GM21717 (cell line): ENCODE measurements at regions not wholly inside any gene's neighbourhood (a gene's known extent, or its start where the extent isn't known, plus 50 kb on each side); places are given as distances from the start of the nearest gene placed in this dataset.
A peak's percentile ranks its signal among the peaks of the same experiment; 100 is the strongest.
"Not testable (repeated sequence)": the region's sequence is repeated elsewhere in the genome, so short reads cannot be mapped to it uniquely, and the experiment has no call there.

Experiments
- ATAC-seq: cut with Tn5 transposase; IDR thresholded peaks from one replicate; pipeline ENCODE4 v1.9.1; 2021; ENCODE audit warnings: mild to moderate bottlenecking, moderate library complexity; ENCODE audit not compliant: unreplicated experiment

DNA sequence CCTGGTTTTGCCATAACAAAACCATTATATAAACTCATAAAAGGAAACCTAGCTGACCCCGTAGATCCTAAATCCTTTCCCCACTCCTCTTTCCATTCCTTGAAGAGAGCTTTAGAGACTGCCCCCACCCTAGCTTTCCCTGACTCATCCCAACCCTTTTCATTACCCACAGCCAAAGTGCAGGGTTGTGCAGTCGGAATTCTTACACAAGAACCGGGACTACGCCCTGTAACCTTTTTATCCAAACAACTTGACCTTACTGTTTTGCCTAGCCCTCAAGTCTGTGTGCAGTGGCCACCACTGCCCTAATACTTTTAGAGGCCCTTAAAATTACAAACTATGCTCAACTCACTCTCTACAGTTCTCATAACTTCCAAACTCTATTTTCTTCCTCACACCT, 116.0 kb upstream of the PTPN13 start:
- not testable (repeated sequence) for ATAC-seq

DNA sequence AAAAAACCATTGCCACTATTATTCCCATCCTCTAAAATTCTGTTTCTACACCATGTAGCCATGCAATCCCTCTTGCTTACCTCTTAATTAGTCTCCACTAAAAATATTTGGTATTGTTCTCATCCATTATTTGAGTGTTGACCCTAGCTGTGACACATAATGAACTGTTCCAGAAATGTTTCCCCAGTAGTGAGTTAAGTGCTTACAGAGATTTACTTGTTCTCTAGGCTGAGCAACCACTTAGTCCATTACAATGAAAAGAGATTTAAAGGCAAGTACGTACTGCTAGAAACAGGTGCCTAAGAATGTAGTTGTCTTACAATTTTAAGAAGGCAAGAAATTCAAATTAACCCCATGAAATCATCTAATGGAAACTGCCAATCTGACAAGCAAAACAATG, 112.7 kb upstream of the PTPN13 start:
- no peak for ATAC-seq

DNA sequence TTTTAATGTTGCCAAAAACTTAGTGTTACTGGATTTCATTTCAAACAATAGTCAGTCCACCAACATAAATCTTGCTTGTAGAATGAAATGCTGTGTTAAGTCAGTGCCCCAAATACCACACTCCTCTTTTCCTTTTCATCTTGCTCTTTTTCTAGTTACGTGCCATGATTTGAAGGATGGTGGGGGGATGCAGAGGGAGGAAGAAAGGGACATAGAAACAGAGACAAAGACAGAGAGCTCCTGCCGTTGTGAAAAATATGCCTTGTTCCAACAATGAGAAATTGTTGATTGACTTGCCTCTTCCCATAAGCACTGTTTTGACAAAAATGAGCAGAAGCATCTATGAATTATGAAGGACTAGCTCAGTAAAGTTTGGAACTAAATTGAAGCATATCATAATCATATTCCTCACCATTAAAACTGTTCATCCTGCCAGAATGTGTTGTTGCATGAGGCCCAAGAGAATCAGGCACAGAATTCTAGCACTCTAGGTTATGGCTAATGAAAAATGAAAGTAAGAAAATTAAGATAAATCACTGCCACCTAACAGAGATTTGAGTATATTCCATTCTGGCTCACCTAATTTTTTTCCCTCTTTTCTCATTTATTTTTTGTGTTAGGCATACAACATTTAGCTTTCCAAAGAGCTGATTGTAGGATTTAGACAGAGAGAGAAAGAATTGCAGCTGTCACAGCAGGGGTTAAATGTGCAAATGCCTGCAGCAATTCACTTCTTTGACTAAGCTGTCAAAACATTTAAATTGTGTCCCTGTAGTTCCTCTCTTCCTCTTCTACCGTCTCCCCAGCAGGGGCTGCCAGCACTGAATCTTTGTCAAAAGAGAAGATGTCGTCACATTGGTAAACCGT, 111.6 kb upstream of the PTPN13 start:
- no peak for ATAC-seq

DNA sequence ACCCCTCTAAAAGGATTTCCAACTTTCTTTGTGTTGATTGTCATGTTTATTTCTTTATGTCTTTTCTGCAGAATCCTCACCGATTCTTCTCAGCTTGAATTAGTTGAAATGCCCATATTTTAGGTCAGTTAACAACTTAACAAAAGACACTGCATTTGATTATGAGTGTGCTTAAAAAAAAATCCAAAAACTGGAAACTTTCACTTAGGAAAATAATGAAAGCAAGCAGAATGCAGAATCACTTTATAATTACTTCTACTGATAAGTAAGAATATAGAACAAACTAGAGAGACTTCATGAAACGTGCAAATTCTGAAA, 111.0 kb upstream of the PTPN13 start:
- no peak for ATAC-seq

GRCh38 chr4:86483773-86484172, 110.3 kb upstream of the PTPN13 start:
- no peak for ATAC-seq

GRCh38 chr4:86484241-86484640, 109.9 kb upstream of the PTPN13 start:
- ATAC-seq, result no peak

GRCh38 chr4:86487738-86488348, 106.3 kb upstream of the PTPN13 start:
- ATAC-seq, result no peak

- ATAC-seq, result no peak
Observed at GRCh38 chr4:86493460-86493859, 100.7 kb upstream of the PTPN13 start.

- no peak for ATAC-seq
Observed at GRCh38 chr4:86496094-86497080, 97.7 kb upstream of the PTPN13 start.

DNA sequence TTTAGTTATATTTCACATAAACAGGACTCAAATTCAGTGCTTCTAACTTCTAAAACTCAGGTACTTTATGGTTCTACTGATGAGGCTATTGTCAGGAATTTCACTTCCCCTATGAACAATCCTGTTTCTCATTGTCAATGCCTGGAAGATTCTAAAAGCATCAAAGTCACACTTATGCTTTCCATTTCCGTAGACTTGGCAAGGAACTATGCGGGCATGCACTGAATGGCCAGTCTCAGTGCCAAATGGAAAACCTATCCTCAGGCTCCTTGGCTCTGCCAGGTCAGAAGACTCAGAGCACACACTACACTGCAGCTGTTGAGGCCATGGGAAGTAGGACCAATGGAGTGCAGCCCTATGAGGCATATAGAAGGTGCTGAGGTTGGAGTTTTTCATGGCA, 97.0 kb upstream of the PTPN13 start:
- no peak for ATAC-seq

DNA sequence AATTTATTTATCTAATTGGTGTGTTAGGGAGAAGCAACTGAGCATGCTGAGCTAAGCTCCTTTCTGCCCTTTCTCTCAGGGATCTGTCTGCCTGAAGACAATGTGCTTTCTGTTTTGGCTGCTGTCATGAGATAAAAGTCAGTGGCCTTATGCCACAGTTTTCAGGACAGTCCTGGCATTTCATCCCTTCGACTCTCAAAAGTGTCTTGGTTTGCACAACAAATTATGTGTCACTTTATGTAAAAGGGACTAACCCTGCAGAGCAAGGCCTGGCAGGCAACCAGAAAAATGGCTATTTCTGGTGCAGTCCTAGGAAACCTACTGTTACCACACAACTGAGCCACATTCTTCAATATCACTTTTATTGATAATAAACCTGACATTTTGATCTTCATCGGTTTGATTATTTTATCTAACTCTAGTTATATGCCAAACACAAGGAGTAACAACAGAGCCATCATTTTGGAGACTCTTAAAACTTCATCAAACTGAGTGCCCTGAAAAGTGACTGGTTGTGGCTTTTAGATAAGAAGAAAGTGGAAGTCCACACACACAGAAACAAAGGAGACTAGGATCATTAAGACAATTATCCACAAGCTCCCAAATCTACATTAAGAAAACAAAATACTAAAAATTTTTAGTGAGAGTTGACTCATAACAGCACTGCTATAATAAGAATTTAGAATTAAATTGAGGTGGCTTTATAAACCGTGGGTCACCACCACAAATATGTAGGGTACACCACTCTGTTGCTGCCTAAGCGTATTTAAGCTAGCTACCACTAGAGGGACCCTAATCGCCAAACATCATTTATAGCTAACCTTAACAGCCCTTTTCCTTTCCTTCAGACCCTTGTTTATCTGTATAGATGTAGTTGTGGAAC, 95.9 kb upstream of the PTPN13 start:
- ATAC-seq, result peak; percentile 89

DNA sequence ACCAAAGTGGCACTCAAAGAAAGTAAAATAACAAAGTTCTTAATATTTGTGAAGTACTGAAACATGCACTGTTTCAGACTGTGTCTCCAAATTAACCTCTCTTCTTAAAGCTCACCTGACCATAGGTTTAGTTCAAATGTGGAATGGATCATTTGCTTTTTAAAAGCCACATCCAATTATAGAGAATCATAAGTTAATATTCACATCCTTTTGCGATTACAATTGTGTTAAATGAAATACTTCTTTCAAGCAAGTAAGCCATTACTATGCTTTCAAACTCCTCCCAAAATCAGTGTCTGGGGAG, 95.3 kb upstream of the PTPN13 start:
- ATAC-seq, result no peak

- ATAC-seq, result no peak
Observed at GRCh38 chr4:86500527-86500926, 93.6 kb upstream of the PTPN13 start.

- ATAC-seq, result no peak
Observed at GRCh38 chr4:86502081-86502480, 92.0 kb upstream of the PTPN13 start.

DNA sequence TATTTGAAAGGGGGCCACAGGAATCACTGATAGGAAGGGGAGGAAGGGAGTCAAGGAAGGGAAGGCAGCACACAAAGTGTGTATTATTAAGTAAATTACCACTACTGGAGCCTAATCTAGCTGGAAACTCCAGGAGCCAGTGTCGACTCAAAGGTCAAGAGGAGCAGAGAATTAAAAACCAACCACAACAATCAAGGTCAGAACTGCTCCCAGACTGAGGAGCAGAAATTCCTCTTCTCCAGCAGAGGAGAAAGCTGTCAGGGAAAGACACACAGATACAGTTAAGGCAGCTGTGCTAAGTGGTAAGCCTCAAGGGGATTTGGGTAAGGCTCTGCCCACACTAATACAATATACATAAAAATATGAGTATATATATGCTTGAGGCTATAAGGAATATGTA, 87.5 kb upstream of the PTPN13 start:
- ATAC-seq, result no peak

- ATAC-seq, result no peak
Observed at GRCh38 chr4:86508436-86508835, 85.7 kb upstream of the PTPN13 start.

DNA sequence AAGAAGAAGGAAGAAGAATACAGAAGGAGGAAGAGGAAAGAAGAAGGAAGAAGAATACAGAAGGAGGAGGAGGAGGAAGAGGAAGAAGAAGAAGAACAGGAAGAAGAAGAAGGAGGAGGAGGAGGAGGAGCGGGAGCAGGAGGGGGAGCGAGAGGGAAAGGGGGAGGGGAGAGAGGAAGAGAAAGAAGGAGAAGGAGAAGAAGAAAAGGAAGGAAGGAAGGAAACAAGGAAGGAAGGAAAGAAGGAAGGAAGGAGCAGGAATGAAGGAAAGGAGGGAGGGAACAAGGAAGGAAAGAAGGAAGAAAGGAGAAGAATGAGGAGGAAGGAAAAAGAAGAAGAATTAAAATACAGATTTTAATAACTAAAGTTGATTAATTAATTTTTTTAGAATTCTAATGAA, 82.5 kb upstream of the PTPN13 start:
- ATAC-seq, result no peak

GRCh38 chr4:86512631-86513030, 81.5 kb upstream of the PTPN13 start:
- no peak for ATAC-seq

- not testable (repeated sequence) for ATAC-seq
Observed at GRCh38 chr4:86515963-86516362, 78.2 kb upstream of the PTPN13 start.

- ATAC-seq, result no peak
Observed at GRCh38 chr4:86521373-86521969, 72.6 kb upstream of the PTPN13 start.
